Liver (tissue), 8 donors: ENCODE measurements at regions not wholly inside any gene's neighbourhood (a gene's known extent, or its start where the extent isn't known, plus 50 kb on each side); places are given as distances from the start of the nearest gene placed in this dataset.

ENCODE experiments used
- DNase-seq: peaks from one replicate; pipeline ENCODE4 v3.0.0-alpha.2; 2017; ENCODE audit warnings: low spot score
- H3K27ac ChIP-seq, 2 donors: one replicate each; pipeline ENCODE4 v1.7.0; 2013; ENCODE audit warnings: inconsistent platforms in 2 of 2, low read length in 2 of 2, control low read depth in 1 of 2, low read depth in 1 of 2, mild to moderate bottlenecking in 1 of 2
- H3K27me3 ChIP-seq, 4 donors: one replicate each; pipeline versions ENCODE4 v1.6.1 to v1.7.0; 2013; ENCODE audit warnings: low read length in 3 of 4, inconsistent platforms in 1 of 4, mild to moderate bottlenecking in 1 of 4, moderate library complexity in 1 of 4; ENCODE audit not compliant: control insufficient read depth in 4 of 4, insufficient read depth in 4 of 4
- H3K36me3 ChIP-seq, 4 donors: one replicate each; pipeline versions ENCODE4 v1.6.1 to v1.7.0; 2013; ENCODE audit warnings: low read length in 3 of 4, mild to moderate bottlenecking in 3 of 4, low read depth in 1 of 4, moderate library complexity in 1 of 4; ENCODE audit not compliant: control insufficient read depth in 4 of 4, insufficient read depth in 3 of 4
- H3K4me1 ChIP-seq, 4 donors: one replicate each; pipeline versions ENCODE4 v1.6.1 to v1.7.0; 2013; ENCODE audit warnings: low read length in 3 of 4, mild to moderate bottlenecking in 3 of 4, moderate library complexity in 1 of 4; ENCODE audit not compliant: control insufficient read depth in 4 of 4, insufficient read depth in 4 of 4
- H3K4me3 ChIP-seq, 3 donors: one replicate each; pipeline versions ENCODE4 v1.6.1 to v1.7.0; 2013; ENCODE audit warnings: low read length in 3 of 3, control low read depth in 1 of 3, low read depth in 1 of 3, mild to moderate bottlenecking in 1 of 3
- H3K9ac ChIP-seq, 2 donors: one replicate each; pipeline ENCODE4 v1.7.0; 2013; ENCODE audit warnings: low read length in 2 of 2, mild to moderate bottlenecking in 2 of 2, moderate library complexity in 2 of 2, control low read depth in 1 of 2, low read depth in 1 of 2
- H3K9me3 ChIP-seq, 4 donors: one replicate each; pipeline versions ENCODE4 v1.6.1 to v1.7.0; 2013; ENCODE audit warnings: low read length in 3 of 4; ENCODE audit not compliant: control insufficient read depth in 4 of 4
- EGR1 ChIP-seq, 2 donors: IDR thresholded peaks; 2 replicates each; pipeline ENCODE4 v1.6.1; 2016 to 2018; ENCODE audit warnings: antibody characterized with exemption in 2 of 2, low read depth in 2 of 2
- FOXA1 ChIP-seq: IDR thresholded peaks from 2 replicates; pipeline ENCODE4 v1.6.1; 2016; ENCODE audit warnings: antibody characterized with exemption
- FOXA2 ChIP-seq: IDR thresholded peaks from 2 replicates; pipeline ENCODE4 v1.6.1; 2016; ENCODE audit warnings: antibody characterized with exemption
- GABPA ChIP-seq, 2 donors: IDR thresholded peaks in 1 of 2; conservative IDR thresholded peaks in 1 of 2; 2 replicates each; pipeline ENCODE4 v1.6.1; 2016; ENCODE audit warnings: antibody characterized with exemption in 2 of 2, mild to moderate bottlenecking in 1 of 2, moderate library complexity in 1 of 2
- HNF4A ChIP-seq, 2 donors: conservative IDR thresholded peaks; 2 replicates each; pipeline ENCODE4 v1.6.1; 2016; ENCODE audit warnings: antibody characterized with exemption in 2 of 2, mild to moderate bottlenecking in 2 of 2
- HNF4G ChIP-seq: IDR thresholded peaks from 2 replicates; pipeline ENCODE4 v1.6.1; 2016; ENCODE audit warnings: antibody characterized with exemption
- JUND ChIP-seq, 2 donors: IDR thresholded peaks; 2 replicates each; pipeline ENCODE4 v1.6.1; 2016; ENCODE audit warnings: antibody characterized with exemption in 2 of 2
- NR2F2 ChIP-seq: IDR thresholded peaks from 2 replicates; pipeline ENCODE4 v1.6.1; 2016; ENCODE audit warnings: antibody characterized with exemption
- RAD21 ChIP-seq, 2 donors: IDR thresholded peaks; 2 replicates each; pipeline ENCODE4 v1.6.1; 2016; ENCODE audit warnings: antibody characterized with exemption in 2 of 2, mild to moderate bottlenecking in 2 of 2
- RXRA ChIP-seq, 2 donors: IDR thresholded peaks; 2 replicates each; pipeline ENCODE4 v1.6.1; 2017 to 2018; ENCODE audit warnings: antibody characterized with exemption in 2 of 2, mild to moderate bottlenecking in 1 of 2
- SP1 ChIP-seq: IDR thresholded peaks from 2 replicates; pipeline ENCODE4 v1.6.1; 2018; ENCODE audit warnings: antibody characterized with exemption, mild to moderate bottlenecking
- TAF1 ChIP-seq: conservative IDR thresholded peaks from 2 replicates; pipeline ENCODE4 v1.6.1; 2016; ENCODE audit warnings: antibody characterized with exemption, mild to moderate bottlenecking
- YY1 ChIP-seq: IDR thresholded peaks from 2 replicates; pipeline ENCODE4 v1.6.1; 2016; ENCODE audit warnings: antibody characterized with exemption, mild to moderate bottlenecking
- WGBS: extraction: QIAGEN DNeasy Blood & Tissue Kit; methylation state at CpG from one replicate; pipeline ENCODE4 v1.1.7; 2013; 5-methylcytosine and 5-hydroxymethylcytosine counted together
- TF ChIP-seq, protein P1 (sequence below): IDR thresholded peaks from 2 replicates; pipeline ENCODE4 v1.6.1; 2016; ENCODE audit warnings: antibody characterized with exemption, mild to moderate bottlenecking
- TF ChIP-seq, protein P2 (sequence below): IDR thresholded peaks from 2 replicates; pipeline ENCODE4 v1.6.1; 2016; ENCODE audit warnings: antibody characterized with exemption
- TF ChIP-seq, protein P3 (sequence below): IDR thresholded peaks from 2 replicates; pipeline ENCODE4 v1.6.1; 2016; ENCODE audit warnings: antibody characterized with exemption
- TF ChIP-seq, protein P4 (sequence below): IDR thresholded peaks from 2 replicates; pipeline ENCODE4 v1.6.1; 2016; ENCODE audit warnings: antibody characterized with exemption
- TF ChIP-seq, protein P5 (sequence below): fragments of 150-350 bp; IDR thresholded peaks from 2 replicates; pipeline ENCODE4 v1.5.1; 2017; ENCODE audit warnings: improper control_type of control experiment, low read depth, low read length; ENCODE audit not compliant: missing input control
- donor health status: healthy.
- donor health status: healthy.
- donor health status: healthy.
- donor health status: healthy.
- donor health status: healthy.

DNA sequence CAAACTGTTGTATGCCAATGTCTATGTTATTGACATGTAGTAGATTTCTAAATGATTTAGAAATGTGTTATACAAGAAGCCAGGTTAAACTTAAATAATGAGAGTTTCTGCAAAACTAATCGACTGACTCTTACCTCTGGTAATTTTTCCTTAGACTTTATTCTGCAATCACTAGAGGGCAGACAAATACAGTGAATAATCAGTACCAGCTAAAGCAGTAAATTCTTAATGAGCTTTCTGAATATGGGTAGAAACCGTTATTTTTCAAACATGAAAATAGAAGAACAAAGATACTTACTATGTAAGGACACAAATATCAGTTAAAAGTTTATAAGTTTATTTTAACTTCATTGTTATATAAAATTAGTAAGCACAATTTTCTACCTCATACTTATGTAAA lies 97.9 kb upstream of the RGS1 start (continued):
- TF ChIP-seq, protein P1, sequence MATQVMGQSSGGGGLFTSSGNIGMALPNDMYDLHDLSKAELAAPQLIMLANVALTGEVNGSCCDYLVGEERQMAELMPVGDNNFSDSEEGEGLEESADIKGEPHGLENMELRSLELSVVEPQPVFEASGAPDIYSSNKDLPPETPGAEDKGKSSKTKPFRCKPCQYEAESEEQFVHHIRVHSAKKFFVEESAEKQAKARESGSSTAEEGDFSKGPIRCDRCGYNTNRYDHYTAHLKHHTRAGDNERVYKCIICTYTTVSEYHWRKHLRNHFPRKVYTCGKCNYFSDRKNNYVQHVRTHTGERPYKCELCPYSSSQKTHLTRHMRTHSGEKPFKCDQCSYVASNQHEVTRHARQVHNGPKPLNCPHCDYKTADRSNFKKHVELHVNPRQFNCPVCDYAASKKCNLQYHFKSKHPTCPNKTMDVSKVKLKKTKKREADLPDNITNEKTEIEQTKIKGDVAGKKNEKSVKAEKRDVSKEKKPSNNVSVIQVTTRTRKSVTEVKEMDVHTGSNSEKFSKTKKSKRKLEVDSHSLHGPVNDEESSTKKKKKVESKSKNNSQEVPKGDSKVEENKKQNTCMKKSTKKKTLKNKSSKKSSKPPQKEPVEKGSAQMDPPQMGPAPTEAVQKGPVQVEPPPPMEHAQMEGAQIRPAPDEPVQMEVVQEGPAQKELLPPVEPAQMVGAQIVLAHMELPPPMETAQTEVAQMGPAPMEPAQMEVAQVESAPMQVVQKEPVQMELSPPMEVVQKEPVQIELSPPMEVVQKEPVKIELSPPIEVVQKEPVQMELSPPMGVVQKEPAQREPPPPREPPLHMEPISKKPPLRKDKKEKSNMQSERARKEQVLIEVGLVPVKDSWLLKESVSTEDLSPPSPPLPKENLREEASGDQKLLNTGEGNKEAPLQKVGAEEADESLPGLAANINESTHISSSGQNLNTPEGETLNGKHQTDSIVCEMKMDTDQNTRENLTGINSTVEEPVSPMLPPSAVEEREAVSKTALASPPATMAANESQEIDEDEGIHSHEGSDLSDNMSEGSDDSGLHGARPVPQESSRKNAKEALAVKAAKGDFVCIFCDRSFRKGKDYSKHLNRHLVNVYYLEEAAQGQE = no peak
- TF ChIP-seq RAD21 (IDR thresholded peaks at IDR 0.05) = peak; percentile 89 to 96
- no peak for TF ChIP-seq RXRA (IDR thresholded peaks at IDR 0.05)
- no peak for TF ChIP-seq HNF4A (conservative IDR thresholded peaks at IDR 0.05)
- TF ChIP-seq TAF1 = no peak

DNA sequence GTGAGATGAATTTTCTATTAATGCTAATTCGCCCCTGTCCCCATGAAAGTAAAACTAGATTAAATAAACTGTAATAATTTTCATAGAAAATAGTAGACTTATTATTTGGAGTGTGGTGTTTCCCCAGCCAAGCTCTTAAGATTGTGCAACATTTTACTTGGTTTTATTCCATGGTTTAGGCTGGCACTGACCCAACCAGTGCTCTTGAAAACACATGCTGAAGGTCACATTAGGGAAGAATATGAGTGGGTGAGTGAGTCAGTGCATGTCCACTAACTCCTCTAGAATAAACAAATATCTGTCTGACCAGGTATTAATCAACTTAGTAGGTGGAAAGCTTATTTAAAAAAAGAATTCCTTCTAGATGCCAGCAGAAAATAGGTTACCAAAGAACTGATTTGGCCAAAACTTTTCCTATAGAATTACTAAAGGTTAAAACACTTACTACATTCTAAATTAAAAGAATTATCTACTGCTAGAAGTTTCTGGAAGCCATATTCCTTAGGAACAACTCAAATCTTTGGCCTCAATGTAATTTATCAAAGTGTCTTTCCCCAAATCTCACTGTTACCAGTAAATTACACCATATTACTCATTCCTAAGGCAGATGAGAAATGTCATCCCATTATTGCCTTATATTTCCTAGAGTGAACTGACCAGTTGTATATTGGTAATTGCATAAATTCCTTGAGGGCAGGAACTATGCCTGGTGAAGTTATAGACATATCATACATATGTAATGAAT lies 89.7 kb upstream of the RGS1 start:
- H3K9me3 ChIP-seq = no peaks in the 10 kb centered on the region
- H3K4me3 ChIP-seq = no peak overlapping the region
- H3K9ac ChIP-seq = no peak overlapping the region
- H3K27me3 ChIP-seq = no peaks in the 10 kb centered on the region
- DNase-seq = no peak
- H3K27ac ChIP-seq = peak overlapping the region; percentile 70 to 83
- peaks cover 0 to 4% (median 1%) of the 10 kb centered on the region in 4 donors for H3K4me1 ChIP-seq
- WGBS = 21% methylated on average over 1 of the region's 1 CpG
- H3K36me3 ChIP-seq = no peaks in the 10 kb centered on the region
- TF ChIP-seq NR2F2 = peak; percentile 42
- TF ChIP-seq SP1 = peak; percentile 62
- TF ChIP-seq, protein P2, sequence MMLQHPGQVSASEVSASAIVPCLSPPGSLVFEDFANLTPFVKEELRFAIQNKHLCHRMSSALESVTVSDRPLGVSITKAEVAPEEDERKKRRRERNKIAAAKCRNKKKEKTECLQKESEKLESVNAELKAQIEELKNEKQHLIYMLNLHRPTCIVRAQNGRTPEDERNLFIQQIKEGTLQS = peak; percentile 68
- no peak for TF ChIP-seq GABPA (IDR thresholded peaks at IDR 0.05 in 1 of 2, conservative IDR thresholded peaks at IDR 0.05 in 1 of 2)
- TF ChIP-seq JUND (IDR thresholded peaks at IDR 0.05) = peak; percentile 92 to 93
- TF ChIP-seq TAF1 = no peak
- TF ChIP-seq RAD21 (IDR thresholded peaks at IDR 0.05) = peak; percentile 39 to 53
- TF ChIP-seq, protein P3, sequence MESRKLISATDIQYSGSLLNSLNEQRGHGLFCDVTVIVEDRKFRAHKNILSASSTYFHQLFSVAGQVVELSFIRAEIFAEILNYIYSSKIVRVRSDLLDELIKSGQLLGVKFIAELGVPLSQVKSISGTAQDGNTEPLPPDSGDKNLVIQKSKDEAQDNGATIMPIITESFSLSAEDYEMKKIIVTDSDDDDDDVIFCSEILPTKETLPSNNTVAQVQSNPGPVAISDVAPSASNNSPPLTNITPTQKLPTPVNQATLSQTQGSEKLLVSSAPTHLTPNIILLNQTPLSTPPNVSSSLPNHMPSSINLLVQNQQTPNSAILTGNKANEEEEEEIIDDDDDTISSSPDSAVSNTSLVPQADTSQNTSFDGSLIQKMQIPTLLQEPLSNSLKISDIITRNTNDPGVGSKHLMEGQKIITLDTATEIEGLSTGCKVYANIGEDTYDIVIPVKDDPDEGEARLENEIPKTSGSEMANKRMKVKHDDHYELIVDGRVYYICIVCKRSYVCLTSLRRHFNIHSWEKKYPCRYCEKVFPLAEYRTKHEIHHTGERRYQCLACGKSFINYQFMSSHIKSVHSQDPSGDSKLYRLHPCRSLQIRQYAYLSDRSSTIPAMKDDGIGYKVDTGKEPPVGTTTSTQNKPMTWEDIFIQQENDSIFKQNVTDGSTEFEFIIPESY = peak; percentile 14
- TF ChIP-seq, protein P1 = no peak
- peak; percentile 49 for TF ChIP-seq FOXA2
- TF ChIP-seq, protein P4, sequence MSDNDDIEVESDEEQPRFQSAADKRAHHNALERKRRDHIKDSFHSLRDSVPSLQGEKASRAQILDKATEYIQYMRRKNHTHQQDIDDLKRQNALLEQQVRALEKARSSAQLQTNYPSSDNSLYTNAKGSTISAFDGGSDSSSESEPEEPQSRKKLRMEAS = peak; percentile 81
- TF ChIP-seq RXRA (IDR thresholded peaks at IDR 0.05) = peak; percentile 47 to 80
- TF ChIP-seq, protein P5, sequence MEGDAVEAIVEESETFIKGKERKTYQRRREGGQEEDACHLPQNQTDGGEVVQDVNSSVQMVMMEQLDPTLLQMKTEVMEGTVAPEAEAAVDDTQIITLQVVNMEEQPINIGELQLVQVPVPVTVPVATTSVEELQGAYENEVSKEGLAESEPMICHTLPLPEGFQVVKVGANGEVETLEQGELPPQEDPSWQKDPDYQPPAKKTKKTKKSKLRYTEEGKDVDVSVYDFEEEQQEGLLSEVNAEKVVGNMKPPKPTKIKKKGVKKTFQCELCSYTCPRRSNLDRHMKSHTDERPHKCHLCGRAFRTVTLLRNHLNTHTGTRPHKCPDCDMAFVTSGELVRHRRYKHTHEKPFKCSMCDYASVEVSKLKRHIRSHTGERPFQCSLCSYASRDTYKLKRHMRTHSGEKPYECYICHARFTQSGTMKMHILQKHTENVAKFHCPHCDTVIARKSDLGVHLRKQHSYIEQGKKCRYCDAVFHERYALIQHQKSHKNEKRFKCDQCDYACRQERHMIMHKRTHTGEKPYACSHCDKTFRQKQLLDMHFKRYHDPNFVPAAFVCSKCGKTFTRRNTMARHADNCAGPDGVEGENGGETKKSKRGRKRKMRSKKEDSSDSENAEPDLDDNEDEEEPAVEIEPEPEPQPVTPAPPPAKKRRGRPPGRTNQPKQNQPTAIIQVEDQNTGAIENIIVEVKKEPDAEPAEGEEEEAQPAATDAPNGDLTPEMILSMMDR = no peak
- TF ChIP-seq HNF4G = no peak
- no peak for TF ChIP-seq FOXA1
- TF ChIP-seq EGR1 (IDR thresholded peaks at IDR 0.05; ENCODE audit: low read depth in 2 of 2) = peak; percentile 69 to 76
- peak; percentile 55 for TF ChIP-seq YY1
- TF ChIP-seq HNF4A (conservative IDR thresholded peaks at IDR 0.05) = peak; percentile 69 to 72
